Uterus (tissue), 2 donors: ENCODE measurements at regions not wholly inside any gene's neighbourhood (a gene's known extent, or its start where the extent isn't known, plus 50 kb on each side); places are given as distances from the start of the nearest gene placed in this dataset.
"Not testable (repeated sequence)": the region's sequence is repeated elsewhere in the genome, so short reads cannot be mapped to it uniquely, and the experiment has no call there.

Experiments
- CTCF ChIP-seq, 4 experiments: fragments of 200-600 bp in 2 of 4; fragments of 450-650 bp in 2 of 4; sonication (generic) in 2 of 4; IDR thresholded peaks; one replicate each; pipeline ENCODE4 v1.5.1; 2016 to 2019; ENCODE audit warnings: antibody characterized with exemption in 4 of 4, mild to moderate bottlenecking in 2 of 4, moderate library complexity in 1 of 4
- POLR2A ChIP-seq, 2 donors: fragments of 450-650 bp; IDR thresholded peaks; one replicate each; pipeline ENCODE4 v1.6.1; 2016; ENCODE audit warnings: antibody characterized with exemption in 2 of 2, mild to moderate bottlenecking in 1 of 2, moderate library complexity in 1 of 2

GRCh38 chr2:187784138-187784537, 229.9 kb upstream of the TFPI start:
- TF ChIP-seq CTCF, POLR2A (IDR thresholded peaks at IDR 0.05): not testable (repeated sequence)
